Progenitor cell of endocrine pancreas (in vitro differentiated cells): ENCODE measurements at regions not wholly inside any gene's neighbourhood (a gene's known extent, or its start where the extent isn't known, plus 50 kb on each side); places are given as distances from the start of the nearest gene placed in this dataset.

Source experiments
- DNase-seq: peaks from one replicate; pipeline ENCODE4 v3.0.0; 2021; ENCODE audit warnings: low spot score; ENCODE audit not compliant: unreplicated experiment
- H3K27ac Mint-ChIP-seq: 2 replicates; pipeline ENCODE4 v1.8.0; 2021; ENCODE audit warnings: mild to moderate bottlenecking, moderate library complexity, mixed read lengths
- H3K27me3 Mint-ChIP-seq: 2 replicates; pipeline ENCODE4 v1.8.0; 2021; ENCODE audit warnings: mixed read lengths
- H3K36me3 Mint-ChIP-seq: 2 replicates; pipeline ENCODE4 v1.8.0; 2022; ENCODE audit warnings: mixed read lengths; ENCODE audit not compliant: insufficient read depth
- H3K4me1 Mint-ChIP-seq: 2 replicates; pipeline ENCODE4 v1.8.0; 2021; ENCODE audit warnings: low read depth, mixed read lengths
- H3K4me3 Mint-ChIP-seq: 2 replicates; pipeline ENCODE4 v1.8.0; 2021; ENCODE audit warnings: low read depth, mild to moderate bottlenecking, moderate library complexity, mixed read lengths
- H3K9me3 Mint-ChIP-seq: 2 replicates; pipeline ENCODE4 v1.8.0; 2021; ENCODE audit warnings: low read depth, mixed read lengths
- TF ChIP-seq, protein P1 (sequence below): fragments of 200-600 bp; sonication (generic); IDR thresholded peaks from one replicate; pipeline ENCODE4 v1.5.0; 2021; ENCODE audit warnings: antibody characterized with exemption, mild to moderate bottlenecking; ENCODE audit not compliant: unreplicated experiment

DNA sequence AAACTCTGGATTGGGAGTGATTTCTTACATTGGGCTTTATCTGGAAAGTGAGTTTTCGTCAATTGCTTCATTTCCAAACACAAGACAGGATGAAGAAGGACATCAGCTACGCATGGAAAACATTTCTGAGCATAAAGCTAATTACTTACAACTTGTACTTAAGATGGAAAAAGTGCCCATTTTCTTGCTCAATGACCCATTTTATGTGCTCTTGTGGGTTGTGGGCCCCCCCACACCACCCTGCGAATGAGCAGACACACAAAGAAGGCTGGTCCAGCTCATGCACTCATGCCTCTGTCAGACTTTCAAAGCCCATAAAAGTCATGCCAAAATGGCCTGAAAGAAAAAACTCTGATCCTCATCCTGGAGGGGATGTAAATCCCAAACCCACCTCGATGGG is 663.0 kb downstream of the AJAP1 start:
- Mint-ChIP-seq H3K36me3 (no peaks in the 10 kb centered on the region), H3K9me3 (peaks cover 6% of the 10 kb centered on the region), H3K27ac (no peak overlapping the region), H3K4me1 (no peaks in the 10 kb centered on the region), H3K4me3 (no peak overlapping the region), H3K27me3 (peaks cover 7% of the 10 kb centered on the region)
- TF ChIP-seq, protein P1, sequence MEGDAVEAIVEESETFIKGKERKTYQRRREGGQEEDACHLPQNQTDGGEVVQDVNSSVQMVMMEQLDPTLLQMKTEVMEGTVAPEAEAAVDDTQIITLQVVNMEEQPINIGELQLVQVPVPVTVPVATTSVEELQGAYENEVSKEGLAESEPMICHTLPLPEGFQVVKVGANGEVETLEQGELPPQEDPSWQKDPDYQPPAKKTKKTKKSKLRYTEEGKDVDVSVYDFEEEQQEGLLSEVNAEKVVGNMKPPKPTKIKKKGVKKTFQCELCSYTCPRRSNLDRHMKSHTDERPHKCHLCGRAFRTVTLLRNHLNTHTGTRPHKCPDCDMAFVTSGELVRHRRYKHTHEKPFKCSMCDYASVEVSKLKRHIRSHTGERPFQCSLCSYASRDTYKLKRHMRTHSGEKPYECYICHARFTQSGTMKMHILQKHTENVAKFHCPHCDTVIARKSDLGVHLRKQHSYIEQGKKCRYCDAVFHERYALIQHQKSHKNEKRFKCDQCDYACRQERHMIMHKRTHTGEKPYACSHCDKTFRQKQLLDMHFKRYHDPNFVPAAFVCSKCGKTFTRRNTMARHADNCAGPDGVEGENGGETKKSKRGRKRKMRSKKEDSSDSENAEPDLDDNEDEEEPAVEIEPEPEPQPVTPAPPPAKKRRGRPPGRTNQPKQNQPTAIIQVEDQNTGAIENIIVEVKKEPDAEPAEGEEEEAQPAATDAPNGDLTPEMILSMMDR = no peak
- DNase-seq = no peak

DNA sequence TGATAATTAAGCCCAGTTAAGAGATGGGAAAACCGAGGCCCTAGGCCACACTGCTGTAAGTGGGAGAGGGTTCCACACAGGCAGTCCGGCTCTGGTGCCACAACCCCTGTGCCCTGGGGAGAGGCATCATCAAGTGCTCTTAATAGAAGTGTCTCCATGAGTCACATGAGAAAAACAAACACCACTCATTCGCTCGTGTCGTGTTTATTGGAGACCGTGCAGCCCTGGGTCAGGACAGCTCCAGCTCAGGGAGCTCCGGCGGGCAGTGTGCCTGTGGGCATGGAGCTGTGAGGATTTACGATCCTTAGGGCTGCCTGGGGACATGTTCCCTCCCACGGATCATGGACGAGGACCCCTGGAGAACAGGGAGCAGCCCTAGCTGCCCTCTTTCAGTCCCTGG is 658.5 kb downstream of the AJAP1 start:
- H3K9me3 Mint-ChIP-seq = no peaks in the 10 kb centered on the region
- H3K4me3 Mint-ChIP-seq = no peak overlapping the region
- no peaks in the 10 kb centered on the region for H3K36me3 Mint-ChIP-seq
- H3K4me1 Mint-ChIP-seq = no peaks in the 10 kb centered on the region
- TF ChIP-seq, protein P1 = no peak
- H3K27me3 Mint-ChIP-seq = peaks cover 21% of the 10 kb centered on the region
- no peak overlapping the region for H3K27ac Mint-ChIP-seq
- no peak for DNase-seq

DNA sequence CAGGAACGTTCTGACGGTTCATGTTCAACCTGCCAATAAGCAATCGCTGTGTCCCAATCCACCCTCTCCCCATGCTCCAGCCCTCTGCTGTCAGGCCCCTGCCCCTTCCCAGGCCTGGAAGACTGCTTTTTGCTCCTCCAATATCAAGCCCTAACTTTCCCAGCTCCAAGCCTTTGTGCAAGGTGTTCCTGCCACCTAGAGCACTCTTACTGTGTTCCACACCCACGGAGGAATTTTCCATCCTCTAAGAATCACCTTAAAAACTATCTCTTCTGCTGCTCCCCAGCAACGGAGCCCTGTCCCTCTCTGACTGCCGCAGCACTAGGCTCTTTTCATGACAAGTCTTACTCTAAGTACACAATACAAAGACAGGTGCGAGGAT is 657.9 kb downstream of the AJAP1 start:
- no peak for DNase-seq
- H3K4me3 Mint-ChIP-seq = no peak overlapping the region
- H3K4me1 Mint-ChIP-seq = peaks cover 3% of the 10 kb centered on the region
- peak overlapping the region; percentile 38 for H3K27ac Mint-ChIP-seq
- no peaks in the 10 kb centered on the region for H3K36me3 Mint-ChIP-seq
- peaks cover 18% of the 10 kb centered on the region for H3K27me3 Mint-ChIP-seq
- H3K9me3 Mint-ChIP-seq = no peaks in the 10 kb centered on the region
- TF ChIP-seq, protein P1 = no peak

DNA sequence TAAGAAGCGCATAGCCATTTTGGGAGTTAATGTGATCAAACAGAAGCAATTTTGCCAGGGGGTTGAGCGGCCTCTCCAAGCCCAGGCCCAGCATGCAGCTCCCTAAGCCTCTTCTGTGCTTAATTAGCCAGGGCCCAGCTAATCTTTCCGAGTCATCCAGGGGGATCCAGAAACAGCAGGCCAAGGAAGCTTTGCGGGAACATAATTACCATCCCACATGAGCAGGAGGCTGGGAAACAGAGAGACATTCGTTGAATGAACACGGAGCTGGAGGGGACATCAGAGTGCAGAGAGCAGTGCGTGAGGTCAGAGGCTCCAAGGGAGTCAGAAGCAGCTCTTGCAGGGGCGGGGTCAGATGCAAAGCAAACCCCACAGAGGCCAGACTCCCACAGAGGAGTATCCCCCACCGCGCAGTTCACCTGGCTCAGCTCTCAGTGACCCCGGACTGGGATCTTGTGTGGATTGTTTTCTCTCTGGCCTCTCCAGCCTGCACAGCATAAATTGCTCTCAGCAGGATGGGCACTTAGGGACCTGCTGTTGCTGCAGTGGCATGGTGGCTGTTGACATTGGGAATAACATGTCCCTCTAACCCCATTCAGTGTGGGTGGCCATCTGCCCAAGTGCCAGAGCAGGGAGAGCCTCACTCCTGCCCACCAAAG is 657.4 kb downstream of the AJAP1 start:
- DNase-seq = no peak
- Mint-ChIP-seq H3K27ac (no peak overlapping the region), H3K27me3 (peaks cover 18% of the 10 kb centered on the region), H3K4me3 (no peak overlapping the region), H3K36me3 (no peaks in the 10 kb centered on the region), H3K4me1 (peaks cover 8% of the 10 kb centered on the region), H3K9me3 (no peaks in the 10 kb centered on the region)
- TF ChIP-seq, protein P1 = no peak

DNA sequence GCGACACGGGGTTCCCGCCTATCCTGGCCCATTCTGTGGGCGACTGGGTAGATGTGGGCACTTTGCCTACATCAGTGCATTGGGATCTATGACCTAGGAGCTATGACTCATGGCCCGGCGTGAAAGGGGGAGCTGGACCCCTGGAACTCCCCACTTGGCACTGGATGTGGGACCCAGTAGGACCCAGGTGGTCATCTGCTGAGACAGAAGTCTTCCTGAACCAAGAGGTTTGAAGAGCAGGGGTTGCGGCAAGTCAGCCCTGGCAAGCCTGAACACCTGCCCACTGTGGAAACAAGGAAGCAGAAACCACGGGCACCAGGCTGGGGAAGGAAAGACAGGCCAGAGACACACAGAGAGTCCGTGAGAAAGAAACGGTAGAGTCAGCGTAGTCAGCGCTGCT is 656.7 kb downstream of the AJAP1 start:
- Mint-ChIP-seq H3K4me3 (no peak overlapping the region), H3K36me3 (no peaks in the 10 kb centered on the region), H3K27ac (no peak overlapping the region), H3K27me3 (peaks cover 18% of the 10 kb centered on the region), H3K9me3 (no peaks in the 10 kb centered on the region), H3K4me1 (peaks cover 10% of the 10 kb centered on the region)
- no peak for DNase-seq
- TF ChIP-seq, protein P1 = no peak
